Gastroesophageal sphincter (tissue), 4 donors: ENCODE measurements at regions not wholly inside any gene's neighbourhood (a gene's known extent, or its start where the extent isn't known, plus 50 kb on each side); places are given as distances from the start of the nearest gene placed in this dataset.
"Not testable (repeated sequence)": the region's sequence is repeated elsewhere in the genome, so short reads cannot be mapped to it uniquely, and the experiment has no call there.

ENCODE experiments used
- ATAC-seq: fragments of 150-250 bp; one replicate; pipeline ENCODE4 v1.9.1; 2016; ENCODE audit warnings: mild to moderate bottlenecking, moderate library complexity
- H3K27ac ChIP-seq, 4 donors: fragments of 200-600 bp; sonication (generic) in 3 of 4; 1 replicate in 3 of 4; 2 replicates in 1 of 4; pipeline ENCODE4 v1.5.1; 2016 to 2019
- H3K27me3 ChIP-seq: fragments of 200-600 bp; sonication (generic); one replicate; pipeline ENCODE4 v1.5.1; 2019
- H3K36me3 ChIP-seq, 2 donors: fragments of 200-600 bp; sonication (generic); one replicate each; pipeline ENCODE4 v1.5.1; 2019; ENCODE audit warnings: control low read depth in 1 of 2
- H3K4me1 ChIP-seq, 3 donors: fragments of 200-600 bp; sonication (generic); 1 replicate in 2 of 3; 2 replicates in 1 of 3; pipeline ENCODE4 v1.5.1; 2016 to 2019; ENCODE audit warnings: control low read depth in 2 of 3
- H3K4me3 ChIP-seq, 2 donors: fragments of 200-600 bp; sonication (generic); one replicate each; pipeline ENCODE4 v1.5.1; 2019; ENCODE audit warnings: mild to moderate bottlenecking in 1 of 2, moderate library complexity in 1 of 2
- H3K9me3 ChIP-seq, 3 donors: fragments of 200-600 bp; sonication (generic); one replicate each; pipeline ENCODE4 v1.5.1; 2017 to 2019; ENCODE audit warnings: control low read depth in 2 of 3
- CTCF ChIP-seq, 4 experiments: fragments of 200-600 bp in 2 of 4; fragments of 450-650 bp in 2 of 4; sonication (generic) in 1 of 4; IDR thresholded peaks; one replicate each; pipeline ENCODE4 v1.5.1; 2017 to 2019; ENCODE audit warnings: antibody characterized with exemption in 4 of 4, mild to moderate bottlenecking in 2 of 4, moderate library complexity in 2 of 4
- EP300 ChIP-seq: sonication (generic); formaldehyde crosslinking; IDR thresholded peaks from one replicate; pipeline ENCODE4 v1.6.1; 2017; ENCODE audit warnings: antibody characterized with exemption, mild to moderate bottlenecking
- POLR2A ChIP-seq, 2 donors: fragments of 450-650 bp; IDR thresholded peaks; one replicate each; pipeline ENCODE4 v1.6.1; 2017; ENCODE audit warnings: antibody characterized with exemption in 2 of 2, mild to moderate bottlenecking in 2 of 2, moderate library complexity in 1 of 2
- POLR2AphosphoS5 ChIP-seq: sonication (generic); formaldehyde crosslinking; IDR thresholded peaks from one replicate; pipeline ENCODE4 v1.6.1; 2017; ENCODE audit warnings: antibody characterized with exemption
- WGBS, 2 donors: methylation state at CpG; one replicate each; pipeline ENCODE4 v1.1.5; 2018; ENCODE audit warnings: low coverage in 1 of 2; 5-methylcytosine and 5-hydroxymethylcytosine counted together

DNA sequence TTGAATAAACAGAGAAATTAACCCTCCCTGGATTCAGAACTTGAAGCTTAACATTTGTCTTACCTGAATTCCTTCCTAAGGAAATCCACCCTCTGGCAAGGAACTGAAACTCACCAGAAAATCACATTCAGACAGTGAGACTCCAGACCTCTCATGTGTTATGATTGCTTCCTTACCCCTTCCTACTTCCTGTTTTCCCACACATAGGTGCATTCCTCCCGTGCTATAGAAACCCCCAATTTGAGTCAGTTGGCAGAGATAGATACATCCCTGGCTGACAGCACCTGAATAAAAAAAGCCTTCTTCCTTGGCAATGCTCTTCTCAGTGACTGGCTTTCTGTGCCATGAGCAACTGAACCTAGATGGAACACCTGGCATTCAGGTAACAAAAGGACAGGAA, 157.0 kb upstream of the SMIM31 start:
- Histone ChIP-seq H3K27ac (no peak overlapping the region), H3K4me1 (no peaks in the 10 kb centered on the region), H3K36me3 (no peaks in the 10 kb centered on the region), H3K4me3 (no peak overlapping the region), H3K9me3 (peaks cover 0 to 4% (median 0%) of the 10 kb centered on the region in 3 donors), H3K27me3 (no peaks in the 10 kb centered on the region)
- WGBS, 2 donors: 36 to 57% methylated on average over 1 of the region's 1 CpG
- TF ChIP-seq EP300: no peak
- TF ChIP-seq POLR2AphosphoS5: no peak
- no peak for TF ChIP-seq CTCF (IDR thresholded peaks at IDR 0.05)
- TF ChIP-seq POLR2A (IDR thresholded peaks at IDR 0.05): no peak
- ATAC-seq: no peak

- no peak overlapping the region for H3K4me3 ChIP-seq
- TF ChIP-seq CTCF (IDR thresholded peaks at IDR 0.05) (no peak), POLR2A (IDR thresholded peaks at IDR 0.05) (no peak), EP300 (no peak), POLR2AphosphoS5 (no peak)
- no peaks in the 10 kb centered on the region for H3K27me3 ChIP-seq
- WGBS, 2 donors: 71% methylated on average over 1 of the region's 1 CpG; no CpG with 5 or more reads in 1 of the 2 donors
- no peaks in the 10 kb centered on the region for H3K36me3 ChIP-seq
- no peak for ATAC-seq
- no peaks in the 10 kb centered on the region for H3K4me1 ChIP-seq
- peaks cover 0 to 10% (median 0%) of the 10 kb centered on the region in 3 donors for H3K9me3 ChIP-seq
- no peak overlapping the region for H3K27ac ChIP-seq
Measured at GRCh38 chr4:164601653-164602052, 152.3 kb upstream of the SMIM31 start.

GRCh38 chr4:164605791-164606190, 148.1 kb upstream of the SMIM31 start:
- H3K4me3 ChIP-seq, H3K36me3 ChIP-seq, H3K27me3 ChIP-seq, ATAC-seq, H3K4me1 ChIP-seq, H3K27ac ChIP-seq: not testable (repeated sequence)
- peaks cover 0 to 10% (median 0%) of the 10 kb centered on the region in 3 donors for H3K9me3 ChIP-seq
- 67 to 80% methylated on average over 4 to 5 of the region's 6 CpGs for WGBS, 2 donors

- peaks cover 0 to 10% (median 0%) of the 10 kb centered on the region in 3 donors for H3K9me3 ChIP-seq
- TF ChIP-seq CTCF (IDR thresholded peaks at IDR 0.05): no peak
- TF ChIP-seq POLR2AphosphoS5: no peak
- TF ChIP-seq POLR2A (IDR thresholded peaks at IDR 0.05): no peak
- TF ChIP-seq EP300: no peak
- H3K27ac ChIP-seq: no peak overlapping the region
- ATAC-seq: no peak
- H3K4me1 ChIP-seq: no peaks in the 10 kb centered on the region
- H3K36me3 ChIP-seq: no peaks in the 10 kb centered on the region
- no peaks in the 10 kb centered on the region for H3K27me3 ChIP-seq
- H3K4me3 ChIP-seq: no peak overlapping the region
Measured at GRCh38 chr4:164606478-164606877, 147.5 kb upstream of the SMIM31 start.

DNA sequence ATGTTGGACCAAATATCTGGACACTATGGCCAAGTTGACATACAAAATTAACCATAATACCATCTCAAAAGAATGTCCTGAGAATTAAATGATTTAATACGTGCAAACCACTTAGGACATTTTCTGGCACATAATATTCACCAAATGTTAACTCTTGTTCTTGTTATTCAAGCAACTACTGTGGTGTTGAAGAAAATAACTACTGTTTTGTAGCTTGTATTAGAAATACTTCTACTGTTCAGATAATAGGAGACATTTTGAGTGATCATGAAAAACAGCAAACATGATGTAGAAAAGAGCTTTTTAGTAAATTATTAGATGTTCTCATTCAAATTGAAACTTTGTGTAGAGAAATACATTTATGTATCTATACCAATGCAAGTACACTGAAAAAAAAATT, 140.7 kb upstream of the SMIM31 start:
- Histone ChIP-seq H3K9me3 (no peaks in the 10 kb centered on the region), H3K36me3 (no peaks in the 10 kb centered on the region), H3K4me3 (no peak overlapping the region), H3K27me3 (no peaks in the 10 kb centered on the region), H3K27ac (no peak overlapping the region), H3K4me1 (no peaks in the 10 kb centered on the region)
- WGBS, 2 donors: 67 to 78% methylated on average over 1 of the region's 1 CpG
- no peak for TF ChIP-seq EP300
- no peak for TF ChIP-seq CTCF (IDR thresholded peaks at IDR 0.05)
- TF ChIP-seq POLR2A (IDR thresholded peaks at IDR 0.05): no peak
- TF ChIP-seq POLR2AphosphoS5: no peak
- no peak for ATAC-seq

GRCh38 chr4:164613792-164614191, 140.1 kb upstream of the SMIM31 start:
- no peaks in the 10 kb centered on the region for H3K4me1 ChIP-seq
- H3K4me3 ChIP-seq: no peak overlapping the region
- H3K36me3 ChIP-seq: no peaks in the 10 kb centered on the region
- no peaks in the 10 kb centered on the region for H3K27me3 ChIP-seq
- no peak for ATAC-seq
- TF ChIP-seq POLR2AphosphoS5 (no peak), EP300 (no peak), CTCF (IDR thresholded peaks at IDR 0.05) (no peak), POLR2A (IDR thresholded peaks at IDR 0.05) (no peak)
- H3K9me3 ChIP-seq: no peaks in the 10 kb centered on the region
- no peak overlapping the region for H3K27ac ChIP-seq
